ENCODE measurements at regions not wholly inside any gene's neighbourhood (a gene's known extent, or its start where the extent isn't known, plus 50 kb on each side); places are given as distances from the start of the nearest gene placed in this dataset.

DNA sequence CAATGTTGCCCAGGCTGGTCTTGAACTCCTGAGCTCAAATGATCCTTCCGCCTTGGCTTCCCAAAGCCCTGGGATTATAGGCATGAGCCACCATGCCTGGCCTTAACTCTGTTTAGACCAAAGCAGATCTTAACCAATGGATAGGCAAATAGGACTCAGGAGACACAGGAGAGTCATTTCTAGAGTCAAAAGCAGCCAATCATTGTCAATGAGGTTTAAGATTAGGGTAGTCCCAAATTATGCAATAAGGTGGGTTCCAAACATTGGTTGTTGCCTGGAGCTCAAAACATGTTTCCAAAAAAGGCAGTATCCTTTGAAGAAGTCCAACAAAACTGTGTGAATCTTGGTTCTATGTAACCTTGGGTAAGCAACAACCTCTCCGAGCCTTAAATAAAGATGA lies 95.7 kb upstream of the JARID2 start:
- no peak for TF ChIP-seq EZH2phosphoT487 (IDR thresholded peaks at IDR 0.05; ENCODE audit: insufficient read depth, low read depth)
- TF ChIP-seq EZH2 (IDR thresholded peaks at IDR 0.05; ENCODE audit: insufficient read depth, poor library complexity, severe bottlenecking) = no peak

Measured in GM23248 (cell line).